Esophagus muscularis mucosa (tissue), 4 donors: ENCODE measurements at regions not wholly inside any gene's neighbourhood (a gene's known extent, or its start where the extent isn't known, plus 50 kb on each side); places are given as distances from the start of the nearest gene placed in this dataset.

Source experiments
- DNase-seq: peaks from one replicate; pipeline ENCODE4 v3.0.0-alpha.2; 2017; ENCODE audit errors: extremely low spot score
- H3K27ac ChIP-seq, 4 donors: fragments of 200-600 bp; sonication (generic); replicated peaks in 1 of 4; 1 replicate in 3 of 4; 2 replicates in 1 of 4; pipeline ENCODE4 v1.5.1; 2016 to 2019; ENCODE audit warnings: mild to moderate bottlenecking in 1 of 4
- H3K27me3 ChIP-seq, 4 donors: fragments of 200-600 bp; sonication (generic); one replicate each; pipeline versions ENCODE4 v1.5.1 to v1.6.0; 2016 to 2019
- H3K36me3 ChIP-seq, 4 donors: fragments of 200-600 bp; sonication (generic); one replicate each; pipeline ENCODE4 v1.5.1; 2016 to 2019
- H3K4me1 ChIP-seq, 4 donors: fragments of 200-600 bp; sonication (generic); one replicate each; pipeline ENCODE4 v1.5.1; 2016 to 2019
- H3K4me3 ChIP-seq, 4 donors: fragments of 200-600 bp; sonication (generic); 1 replicate in 2 of 4; 2 replicates in 2 of 4; pipeline ENCODE4 v1.5.1; 2016 to 2019; ENCODE audit warnings: mild to moderate bottlenecking in 4 of 4, moderate library complexity in 1 of 4
- H3K9me3 ChIP-seq, 4 donors: fragments of 200-600 bp; sonication (generic); 1 replicate in 3 of 4; 2 replicates in 1 of 4; pipeline ENCODE4 v1.5.1; 2016 to 2019
- CTCF ChIP-seq, 3 experiments: fragments of 200-600 bp in 2 of 3; fragments of 450-650 bp in 1 of 3; sonication (generic) in 2 of 3; IDR thresholded peaks; one replicate each; pipeline ENCODE4 v1.5.1; 2017 to 2019; ENCODE audit warnings: antibody characterized with exemption in 3 of 3, mild to moderate bottlenecking in 2 of 3, moderate library complexity in 1 of 3
- EP300 ChIP-seq: sonication (generic); formaldehyde crosslinking; IDR thresholded peaks from one replicate; pipeline ENCODE4 v1.6.1; 2017; ENCODE audit warnings: antibody characterized with exemption
- POLR2A ChIP-seq: fragments of 450-650 bp; IDR thresholded peaks from one replicate; pipeline ENCODE4 v1.6.1; 2017; ENCODE audit warnings: antibody characterized with exemption, moderate library complexity, mild to moderate bottlenecking, low read depth
- POLR2AphosphoS5 ChIP-seq, 2 donors: sonication (generic); formaldehyde crosslinking; IDR thresholded peaks; one replicate each; pipeline ENCODE4 v1.6.1; 2017; ENCODE audit warnings: antibody characterized with exemption in 2 of 2
- WGBS: methylation state at CpG from one replicate; pipeline ENCODE4 v1.1.5; 2018; 5-methylcytosine and 5-hydroxymethylcytosine counted together
- intact Hi-C: fragments of 100-400 bp; cut with DNase I; formaldehyde crosslinking; loops from one replicate; pipeline ENCODE4 v1.15.1; 2023

- WGBS, result 78% methylated on average over 1 of the region's 1 CpG
- H3K4me3 ChIP-seq, result no peak overlapping the region
These were observed 448.7 kb upstream of the VRK2 start for GRCh38 chr2:57597940-57598339.

GRCh38 chr2:57598551-57598950 is 448.1 kb upstream of the VRK2 start:
- DNase-seq, result no peak
- H3K4me1 ChIP-seq, result no peaks in the 10 kb centered on the region
- no peak for TF ChIP-seq POLR2A
- TF ChIP-seq POLR2AphosphoS5 (IDR thresholded peaks at IDR 0.05), result no peak
- no peak for TF ChIP-seq CTCF (IDR thresholded peaks at IDR 0.05)
- no peak for TF ChIP-seq EP300
- WGBS, result 41% methylated on average over 4 of the region's 4 CpGs
- no peaks in the 10 kb centered on the region for H3K36me3 ChIP-seq
- intact Hi-C loops, result no loop called here
- no peak overlapping the region for H3K27ac ChIP-seq
- H3K4me3 ChIP-seq, result no peak overlapping the region
- no peaks in the 10 kb centered on the region for H3K9me3 ChIP-seq
- H3K27me3 ChIP-seq, result no peaks in the 10 kb centered on the region

More at GRCh38 chr2:57597940-57598339, 448.7 kb upstream of the VRK2 start:
- TF ChIP-seq CTCF (IDR thresholded peaks at IDR 0.05), result no peak
- TF ChIP-seq EP300, result no peak
- TF ChIP-seq POLR2A, result no peak
- TF ChIP-seq POLR2AphosphoS5 (IDR thresholded peaks at IDR 0.05), result no peak
- DNase-seq, result no peak
- intact Hi-C loops, result no loop called here
- H3K27ac ChIP-seq, result no peak overlapping the region
- no peaks in the 10 kb centered on the region for H3K27me3 ChIP-seq
- H3K36me3 ChIP-seq, result no peaks in the 10 kb centered on the region
- no peaks in the 10 kb centered on the region for H3K4me1 ChIP-seq
- no peaks in the 10 kb centered on the region for H3K9me3 ChIP-seq

GRCh38 chr2:57602733-57603132 is 443.9 kb upstream of the VRK2 start:
- 62% methylated on average over 2 of the region's 2 CpGs for WGBS
- Histone ChIP-seq H3K27ac (no peak overlapping the region), H3K9me3 (no peaks in the 10 kb centered on the region), H3K27me3 (no peaks in the 10 kb centered on the region), H3K4me3 (no peak overlapping the region), H3K36me3 (no peaks in the 10 kb centered on the region), H3K4me1 (no peaks in the 10 kb centered on the region)
- TF ChIP-seq CTCF (IDR thresholded peaks at IDR 0.05) (no peak), POLR2A (no peak), EP300 (no peak), POLR2AphosphoS5 (IDR thresholded peaks at IDR 0.05) (no peak)
- intact Hi-C loops, result no loop called here
- no peak for DNase-seq

- TF ChIP-seq POLR2A, result no peak
- TF ChIP-seq CTCF (IDR thresholded peaks at IDR 0.05), result no peak
- no peak for TF ChIP-seq POLR2AphosphoS5 (IDR thresholded peaks at IDR 0.05)
- no peak for TF ChIP-seq EP300
- WGBS, result 95% methylated on average over 3 of the region's 3 CpGs
- DNase-seq, result no peak
- no peaks in the 10 kb centered on the region for H3K4me1 ChIP-seq
- H3K27me3 ChIP-seq, result no peaks in the 10 kb centered on the region
- H3K27ac ChIP-seq, result no peak overlapping the region
- intact Hi-C loops, result no loop called here
- H3K4me3 ChIP-seq, result no peak overlapping the region
- H3K9me3 ChIP-seq, result no peaks in the 10 kb centered on the region
- H3K36me3 ChIP-seq, result no peaks in the 10 kb centered on the region
These were observed 431.6 kb upstream of the VRK2 start for GRCh38 chr2:57614988-57615387.

GRCh38 chr2:57615855-57616556 is 430.6 kb upstream of the VRK2 start:
- no peaks in the 10 kb centered on the region for H3K36me3 ChIP-seq
- H3K27me3 ChIP-seq, result no peaks in the 10 kb centered on the region
- intact Hi-C loops, result no loop called here
- H3K27ac ChIP-seq, result no peak overlapping the region
- no peaks in the 10 kb centered on the region for H3K4me1 ChIP-seq
- 38% methylated on average over 1 of the region's 1 CpG for WGBS
- no peak for DNase-seq
- H3K9me3 ChIP-seq, result no peaks in the 10 kb centered on the region
- TF ChIP-seq CTCF (IDR thresholded peaks at IDR 0.05) (no peak), POLR2A (no peak), POLR2AphosphoS5 (IDR thresholded peaks at IDR 0.05) (no peak), EP300 (no peak)
- no peak overlapping the region for H3K4me3 ChIP-seq
